CD4-positive, alpha-beta T cell treated with Interleukin-12 subunit alpha and Interleukin-12 subunit beta, for 1 hour (primary cell): ENCODE measurements at regions not wholly inside any gene's neighbourhood (a gene's known extent, or its start where the extent isn't known, plus 50 kb on each side); places are given as distances from the start of the nearest gene placed in this dataset.

ENCODE experiments used
- DNase-seq: peaks from one replicate; pipeline ENCODE4 v3.0.0-alpha.2; 2020

DNA sequence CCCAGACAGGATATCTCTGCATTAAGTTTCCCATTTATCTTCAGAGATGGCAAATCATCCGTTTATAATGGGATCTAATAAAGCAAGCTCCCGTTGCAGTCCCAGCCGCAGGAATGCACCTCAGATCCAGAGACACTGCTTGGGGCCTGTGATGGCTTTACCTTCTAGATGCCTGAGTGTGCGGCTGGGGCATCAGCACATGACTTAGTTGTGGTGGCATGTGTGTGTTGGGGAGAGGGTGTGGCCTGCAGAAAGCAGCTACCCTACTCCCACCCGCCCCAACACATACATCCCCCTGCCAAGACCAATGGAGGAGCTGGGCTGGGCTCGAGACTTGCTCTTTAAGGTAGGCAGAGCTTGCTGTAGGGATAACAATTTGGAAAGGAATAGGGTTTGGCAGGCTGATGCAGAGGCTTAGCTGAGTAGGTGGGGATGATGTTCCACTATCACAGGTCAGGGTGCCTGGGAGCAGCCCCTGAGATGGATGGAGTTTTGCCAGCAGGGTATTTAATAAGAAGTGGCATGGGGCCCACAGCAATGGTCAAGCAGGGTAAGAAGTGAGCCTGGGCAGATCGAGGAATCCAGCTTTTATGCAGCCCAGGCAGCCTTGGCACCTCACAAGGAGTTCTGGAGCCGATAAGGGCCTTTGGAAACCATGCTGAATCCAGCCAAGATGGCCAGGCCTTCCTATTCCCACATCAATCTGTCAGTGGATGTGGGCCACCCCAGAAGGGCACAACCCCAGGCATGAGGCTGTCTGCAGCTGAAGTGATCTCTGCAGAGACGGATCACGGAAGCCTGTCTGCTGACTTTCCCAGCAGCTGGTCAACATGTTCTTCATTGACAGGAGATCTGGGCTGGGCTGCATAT, 601.3 kb downstream of the BUD13 start:
- no peak for DNase-seq

DNA sequence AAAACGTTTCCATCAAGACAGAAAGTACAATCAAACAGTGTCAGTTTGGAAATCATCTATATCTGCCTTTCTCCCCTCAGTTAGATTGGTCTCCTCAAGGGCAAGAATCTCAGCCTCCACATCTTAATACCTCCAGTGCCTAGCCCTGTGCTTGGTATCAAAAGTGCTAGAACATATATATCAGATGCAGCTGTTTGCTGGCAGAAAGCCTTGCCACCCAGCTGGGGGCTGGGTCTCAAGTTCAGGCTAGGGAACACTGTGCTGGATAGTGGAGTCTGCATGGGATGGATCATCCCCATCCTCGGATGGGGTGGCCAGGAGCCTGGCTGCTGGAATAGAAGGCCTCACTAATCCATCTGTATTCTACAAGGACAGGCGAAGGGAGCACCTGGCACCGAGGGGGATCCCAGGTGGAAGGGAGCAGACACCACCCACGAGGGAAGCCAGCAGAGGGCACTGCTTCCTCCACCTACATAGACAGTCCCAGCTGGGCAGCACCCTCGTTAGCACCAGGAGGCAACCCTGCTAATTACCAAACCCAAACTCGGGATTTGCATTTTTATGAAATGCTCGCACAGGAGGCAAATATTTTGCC, 602.2 kb downstream of the BUD13 start:
- DNase-seq = no peak

DNA sequence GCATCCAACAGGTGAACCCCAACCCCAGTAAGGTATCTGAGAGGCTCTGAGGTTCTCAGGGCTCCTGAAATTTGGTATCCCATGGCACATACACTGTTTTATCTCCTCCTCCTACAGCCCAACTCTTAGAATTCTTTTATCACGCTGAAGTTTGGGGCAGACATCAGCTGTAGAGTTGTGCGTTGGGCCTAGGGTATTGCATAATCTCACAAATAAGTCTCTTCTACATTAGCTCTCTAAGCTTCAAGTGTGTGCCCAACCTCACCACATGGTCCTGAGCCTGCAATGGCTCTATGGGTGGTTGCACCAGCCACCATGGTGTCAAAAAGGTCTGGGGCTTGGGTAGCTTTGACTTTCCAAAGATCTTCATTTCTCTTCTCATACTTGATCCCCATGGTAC, 603.0 kb downstream of the BUD13 start:
- DNase-seq = no peak

DNA sequence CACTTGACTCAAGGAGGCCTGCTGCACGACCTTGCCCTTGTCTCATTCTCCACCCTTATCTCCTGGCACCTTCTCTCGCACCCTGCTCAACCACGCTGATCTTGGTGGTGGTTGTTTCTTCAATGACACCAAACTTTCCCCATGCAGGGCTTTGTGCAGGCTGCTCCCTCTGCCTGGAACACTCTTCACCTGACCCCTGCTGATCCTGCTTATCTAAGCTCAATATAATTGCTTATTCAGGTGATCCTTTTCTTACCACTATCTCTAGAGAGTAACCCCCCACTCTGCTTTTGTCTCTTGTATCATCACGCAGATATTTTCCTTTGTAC, 604.4 kb downstream of the BUD13 start:
- no peak for DNase-seq

DNA sequence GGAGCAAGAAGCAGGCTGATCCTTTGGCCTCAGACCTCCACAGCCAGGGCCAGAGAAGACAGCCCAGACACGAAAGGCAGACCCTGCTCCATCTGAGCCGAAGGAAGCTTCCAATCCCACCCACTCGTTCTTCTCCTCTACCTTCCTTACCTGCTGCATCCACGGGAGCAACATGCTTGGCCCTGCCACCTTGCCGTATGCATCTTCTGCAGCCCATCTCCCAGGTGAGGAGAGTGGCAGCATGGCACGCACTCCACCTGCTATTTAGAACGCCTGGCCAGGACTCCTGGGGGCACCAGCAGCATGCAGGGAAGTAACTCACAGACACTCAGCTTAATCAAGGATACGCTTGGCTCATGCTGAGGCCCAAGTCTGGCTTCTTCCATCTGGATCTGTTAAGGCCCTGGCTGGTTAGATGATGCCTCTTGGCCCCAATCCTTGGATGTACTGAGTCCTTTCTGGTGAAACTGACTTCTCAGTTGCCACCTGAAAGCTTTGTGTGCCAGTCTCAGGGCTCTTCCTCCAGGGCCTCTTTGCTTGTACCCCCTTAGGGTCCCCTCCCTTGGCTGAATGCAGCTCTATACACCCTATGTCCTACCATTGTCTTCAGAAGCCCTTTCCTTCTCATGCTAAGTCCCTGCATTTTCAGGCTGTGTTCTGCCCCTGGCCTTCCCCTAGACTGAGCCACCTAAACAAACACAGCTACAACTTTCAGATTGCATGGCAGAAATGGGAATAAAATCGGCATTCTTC, 604.9 kb downstream of the BUD13 start:
- DNase-seq = no peak

DNA sequence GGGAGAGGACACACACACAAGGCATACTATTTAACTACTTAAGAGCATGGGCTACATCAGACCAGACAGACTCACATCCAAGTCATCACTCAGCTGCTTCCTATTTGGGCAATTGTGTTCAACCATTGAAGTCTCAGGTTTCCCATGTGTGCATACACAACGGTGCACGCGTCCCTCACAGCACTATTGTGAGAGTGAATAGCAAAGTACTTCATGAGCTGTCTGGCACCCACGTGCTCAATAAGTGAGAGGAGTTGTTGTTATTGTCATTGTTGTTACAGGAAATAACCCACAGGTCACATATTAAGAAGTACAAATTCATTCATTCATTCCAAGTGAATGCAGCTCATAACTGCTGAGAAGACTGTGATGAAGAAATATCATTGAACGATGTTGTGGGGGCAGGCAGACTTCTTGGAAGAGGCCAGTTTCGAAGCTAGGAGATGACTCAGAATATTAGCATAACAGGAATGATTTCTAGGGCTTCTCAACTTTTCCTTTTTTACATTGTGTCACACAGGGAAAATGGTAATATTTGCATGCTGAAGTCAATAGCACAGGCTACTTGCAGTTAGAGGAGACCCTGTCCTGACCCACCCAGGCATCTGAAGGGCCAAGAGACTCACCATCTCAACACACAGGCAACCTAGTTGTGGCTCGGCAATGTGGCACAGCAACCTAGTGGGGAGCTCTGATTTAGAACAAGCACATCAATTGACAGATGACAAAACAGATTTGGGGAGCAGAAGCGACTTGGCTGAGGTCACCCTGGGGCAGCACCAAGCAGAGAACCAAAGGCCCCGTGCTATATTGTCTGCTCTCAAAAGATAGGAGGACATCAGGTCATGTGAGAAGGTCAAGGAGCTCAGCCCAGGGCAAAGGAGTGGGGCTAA, 606.0 kb downstream of the BUD13 start:
- no peak for DNase-seq

DNA sequence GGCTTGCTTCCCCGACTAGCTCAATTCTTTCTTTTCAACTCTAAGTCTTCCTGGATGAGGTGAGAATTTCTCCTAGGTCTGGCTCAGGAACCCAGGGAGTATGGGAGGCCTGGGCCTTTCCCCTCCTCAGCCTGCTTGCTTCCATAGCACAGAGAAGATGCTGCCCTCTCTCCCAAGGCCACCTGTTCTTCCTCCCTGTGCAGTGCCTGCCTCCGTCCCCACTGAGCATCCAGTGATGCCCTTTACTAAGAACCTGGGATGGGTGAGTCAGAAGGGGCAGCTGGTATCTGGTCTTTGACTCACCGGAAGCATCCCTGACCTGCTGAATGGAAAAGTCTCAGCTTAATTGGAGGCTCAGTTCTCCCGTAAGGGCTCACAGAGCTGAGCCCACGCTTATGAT, 607.9 kb downstream of the BUD13 start:
- DNase-seq = no peak

DNA sequence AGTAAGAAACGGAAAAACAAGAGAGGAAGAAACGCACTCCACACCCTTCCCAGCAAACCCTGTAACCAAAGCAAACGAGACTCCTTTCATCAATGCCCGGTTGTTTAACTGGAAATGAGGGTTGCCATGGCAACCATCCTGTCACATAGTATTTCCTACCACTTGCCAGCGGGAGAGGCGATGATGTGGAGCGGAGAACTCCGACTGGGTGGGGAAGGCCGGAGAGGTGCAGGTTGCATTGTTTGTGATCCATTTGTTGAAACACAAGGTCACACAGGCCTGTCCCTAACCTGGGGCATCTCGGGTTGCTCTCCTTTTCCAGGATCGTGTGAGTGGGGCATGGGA, 609.9 kb downstream of the BUD13 start:
- DNase-seq = no peak

DNA sequence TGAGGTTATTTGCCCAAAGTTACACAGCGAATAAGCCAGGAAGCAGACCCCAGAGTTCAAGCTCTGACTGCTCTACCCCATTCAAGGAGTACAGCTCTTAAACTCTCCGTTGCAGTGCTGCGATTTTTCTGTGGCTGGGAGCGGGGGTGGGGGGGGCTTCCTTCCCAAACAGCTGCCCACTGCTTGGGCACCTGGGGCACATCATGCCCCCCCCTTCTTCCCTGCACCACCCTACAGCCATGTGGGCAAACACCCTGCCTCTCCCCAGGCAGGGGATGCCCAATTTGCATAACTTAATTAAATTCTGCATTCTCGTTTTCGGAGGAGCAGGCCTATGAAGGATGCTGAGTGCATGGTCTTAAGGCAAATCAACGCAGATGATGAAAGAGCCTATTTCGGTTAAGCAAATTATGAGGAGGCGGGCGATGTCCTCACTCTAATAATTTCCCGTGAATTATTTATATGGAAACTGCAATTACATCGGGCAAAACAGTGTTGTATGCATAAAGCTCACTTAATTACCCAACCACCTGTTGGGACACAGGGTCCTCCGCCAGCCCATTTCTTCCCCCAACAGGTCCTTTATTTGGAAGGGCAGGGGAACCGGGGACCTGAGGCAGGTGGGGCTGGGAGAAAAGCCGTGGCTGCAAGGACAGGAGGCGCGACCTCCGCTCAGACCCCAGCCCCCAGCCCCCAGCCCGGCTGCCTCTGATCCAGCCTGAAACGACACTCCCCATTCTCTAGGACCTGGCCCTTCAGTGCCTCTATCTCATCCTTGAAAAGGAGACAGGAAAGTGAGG, 610.5 kb downstream of the BUD13 start:
- no peak for DNase-seq

DNA sequence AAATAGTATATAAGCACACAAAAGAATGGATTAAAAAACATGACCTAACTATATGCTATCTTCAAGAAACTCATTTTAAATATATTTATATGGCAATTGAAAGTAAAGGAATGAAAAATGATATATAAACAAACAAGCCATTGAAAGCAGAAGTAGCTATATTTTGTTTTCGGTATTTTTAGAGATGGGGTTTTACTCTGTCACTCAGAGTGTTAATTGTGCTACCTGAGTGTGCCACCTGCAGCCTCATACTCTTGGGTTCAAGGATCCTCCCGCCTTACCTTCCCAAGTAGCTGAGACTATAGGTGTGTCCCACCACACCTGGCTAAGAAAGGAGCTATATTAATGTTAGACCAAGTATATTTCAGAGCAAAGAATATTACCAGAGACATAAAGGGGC, 624.1 kb downstream of the BUD13 start:
- DNase-seq = no peak

DNA sequence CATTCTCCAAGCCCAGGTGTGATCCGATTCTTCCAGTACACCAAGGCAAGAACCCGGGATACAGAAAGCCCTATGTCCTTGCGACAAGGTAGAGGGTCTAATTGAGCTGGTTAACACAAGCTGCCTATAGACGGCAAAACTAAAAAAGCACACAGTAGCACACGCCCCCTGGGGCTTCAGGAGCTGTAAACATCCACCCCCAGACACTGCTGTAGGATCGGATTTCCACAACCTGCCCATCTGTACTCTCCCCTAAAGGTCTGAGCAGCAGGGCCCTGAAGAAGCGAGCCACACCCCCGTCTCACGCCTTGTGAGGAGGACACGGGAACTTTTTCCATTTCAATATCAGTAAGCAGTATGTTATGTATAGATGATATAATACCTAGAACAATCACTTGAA, 624.7 kb downstream of the BUD13 start:
- no peak for DNase-seq

DNA sequence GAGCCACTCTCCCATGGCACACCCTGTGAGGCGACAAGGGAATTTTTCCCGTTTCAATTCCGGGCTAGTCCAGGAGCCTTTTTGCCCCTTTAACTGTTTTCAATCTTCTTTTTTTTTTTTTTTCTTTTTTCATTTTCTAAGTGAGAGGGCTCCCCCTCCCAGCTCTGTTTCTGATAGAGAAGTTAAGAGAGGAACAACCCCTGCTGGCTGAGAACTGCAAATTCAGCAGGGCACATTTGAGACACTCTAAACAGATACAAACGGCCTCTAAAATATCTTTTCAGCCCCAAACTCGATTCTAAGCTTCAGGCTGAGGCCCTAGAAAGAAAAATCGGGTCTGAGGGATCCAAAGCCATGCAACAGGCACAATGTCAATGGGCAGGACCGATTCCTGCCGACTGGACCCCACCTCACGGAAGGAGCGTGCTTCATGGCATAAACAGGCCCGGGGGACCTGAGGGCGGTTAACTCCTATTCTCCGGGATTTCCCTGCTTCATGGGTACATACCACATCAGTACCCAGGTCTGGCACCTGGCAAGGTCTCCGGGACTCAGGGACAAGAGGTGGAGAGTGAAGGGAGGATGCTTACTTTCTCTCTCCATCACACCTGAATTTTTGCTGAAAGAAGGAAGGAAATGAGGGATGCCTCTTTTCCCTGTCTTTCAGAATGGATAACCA, 627.5 kb downstream of the BUD13 start:
- no peak for DNase-seq

DNA sequence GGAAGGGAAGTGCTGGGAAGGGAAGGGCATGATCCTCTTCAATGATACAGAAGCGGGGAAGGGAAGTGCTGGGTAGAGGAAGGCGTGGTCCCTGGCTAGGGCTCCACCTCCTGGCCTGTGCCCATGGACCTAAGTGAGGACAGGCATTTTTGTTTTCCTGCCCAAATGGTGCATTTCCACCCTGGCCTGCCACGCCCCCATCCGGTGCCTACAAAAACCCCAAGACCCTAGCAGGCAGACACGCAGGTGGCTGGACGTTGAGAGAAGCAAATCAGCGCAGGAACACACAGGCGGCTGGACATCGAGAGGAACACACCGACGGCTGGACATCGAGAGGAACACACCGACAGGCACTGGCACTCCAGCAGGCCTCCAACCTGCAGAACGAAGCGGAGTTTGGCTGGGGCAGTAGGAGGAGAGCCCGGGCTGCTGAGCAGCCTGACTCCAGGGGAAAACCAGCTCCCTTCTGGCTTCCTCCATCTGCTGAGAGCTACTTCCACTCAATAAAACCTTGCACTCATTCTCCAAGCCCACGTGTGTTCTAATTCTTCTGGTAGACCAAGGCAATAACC, 628.3 kb downstream of the BUD13 start:
- no peak for DNase-seq

DNA sequence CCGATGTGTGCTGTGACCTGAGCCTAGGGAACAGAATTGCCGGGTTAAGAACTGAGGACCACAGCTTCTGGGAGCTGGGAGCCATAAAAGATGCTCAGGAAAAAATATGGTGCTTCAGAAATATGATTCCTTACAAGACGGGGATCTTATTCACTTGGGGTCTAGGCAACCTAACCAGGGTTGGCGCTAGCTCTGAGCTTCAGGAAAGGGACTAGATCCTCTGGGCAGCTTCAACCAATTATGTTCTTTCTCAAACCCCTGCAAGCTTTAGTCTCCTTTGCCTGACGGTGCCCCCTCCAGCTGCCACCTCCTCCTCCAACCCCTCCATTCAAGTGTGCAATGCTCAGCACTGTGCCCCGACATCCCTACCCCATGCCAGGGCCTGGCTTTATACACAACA, 634.1 kb upstream of the CADM1 start:
- no peak for DNase-seq

DNA sequence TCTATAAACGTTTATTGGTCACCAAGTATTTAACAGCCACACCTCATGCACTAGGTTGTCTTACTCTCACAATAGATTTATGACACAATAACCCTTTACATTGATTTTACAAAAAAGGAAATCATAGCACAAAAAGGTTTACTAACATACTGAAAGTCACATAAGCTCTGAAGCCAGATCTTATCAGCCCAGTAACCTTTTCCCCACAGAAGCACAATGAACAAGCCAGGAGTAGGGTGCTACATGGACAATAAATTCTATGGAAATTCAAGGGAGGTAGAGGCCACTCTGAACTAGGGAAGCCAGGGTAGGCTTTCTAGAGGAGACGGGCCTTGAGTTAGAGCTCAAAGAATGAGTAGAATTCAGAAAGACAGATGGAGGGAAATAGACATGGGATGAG, 633.5 kb upstream of the CADM1 start:
- no peak for DNase-seq

DNA sequence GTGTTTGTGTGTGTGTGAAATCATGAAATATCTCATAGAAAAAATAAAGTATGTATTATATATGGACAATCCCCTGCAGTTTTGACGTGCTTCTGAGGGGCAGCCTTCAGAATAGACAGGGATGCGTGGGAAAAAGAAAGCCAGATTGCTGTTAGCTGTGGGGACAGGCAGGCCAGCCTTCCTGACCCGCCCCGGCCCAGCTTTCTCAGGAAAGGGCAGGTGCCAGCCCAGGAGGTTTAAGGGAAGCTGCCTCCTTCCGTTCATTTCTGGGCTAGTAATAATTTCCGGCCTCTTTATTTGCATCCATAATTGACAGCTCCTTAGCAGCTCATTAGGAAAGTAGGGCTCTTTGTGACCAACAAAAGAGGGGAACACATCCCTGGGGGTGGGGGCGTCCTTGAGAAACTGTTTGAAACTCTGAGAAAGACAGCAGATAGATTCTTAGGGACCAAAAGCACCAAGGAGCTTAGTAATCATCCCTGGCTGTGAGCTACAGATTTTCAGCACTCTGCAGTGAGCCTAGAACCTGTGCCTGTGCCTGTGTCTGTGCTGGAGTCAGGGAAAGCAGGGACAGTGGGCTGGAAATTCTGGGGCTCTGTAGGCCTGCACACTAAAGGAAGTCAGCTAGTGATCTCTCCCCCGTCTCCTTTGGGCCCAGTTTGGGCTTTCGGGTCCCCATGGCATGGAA, 632.9 kb upstream of the CADM1 start:
- no peak for DNase-seq

DNA sequence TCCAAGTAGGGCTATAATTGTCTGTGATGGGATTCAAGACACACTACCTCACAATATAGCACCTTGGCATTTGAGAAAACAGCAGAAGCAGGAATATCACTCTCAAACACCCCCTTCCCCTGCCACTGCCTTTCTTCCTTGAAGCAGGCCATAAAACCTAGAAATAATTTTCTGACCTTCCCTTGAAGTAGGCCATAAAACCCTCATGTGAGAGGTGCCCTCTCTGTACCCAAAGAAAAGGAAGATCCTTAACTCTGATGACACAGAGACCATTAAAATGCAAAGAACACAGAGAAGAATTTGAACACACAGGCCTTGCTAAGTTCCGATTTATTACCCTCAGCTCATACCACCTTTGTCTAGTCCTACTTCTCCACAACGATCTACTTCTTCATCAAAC, 631.7 kb upstream of the CADM1 start:
- DNase-seq = no peak

DNA sequence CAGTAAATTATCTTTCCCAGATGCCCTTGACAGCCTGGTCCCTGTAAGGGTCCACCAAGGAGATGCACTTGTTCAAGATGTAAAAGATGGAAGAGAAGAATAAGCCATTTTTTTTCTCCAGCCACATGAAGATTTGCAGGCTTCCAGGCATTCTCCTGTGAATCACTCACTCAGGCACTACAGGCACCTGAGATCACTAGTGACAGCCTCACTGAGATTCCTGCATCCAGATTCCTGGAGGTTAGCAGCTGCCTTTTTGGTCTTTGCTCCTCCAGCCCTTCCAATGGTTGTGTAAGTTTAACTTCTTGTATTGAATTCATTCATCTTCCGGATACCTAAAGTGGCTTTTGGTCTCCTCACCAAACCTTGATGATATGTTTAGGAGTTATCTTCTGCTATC, 630.2 kb upstream of the CADM1 start:
- DNase-seq = no peak

DNA sequence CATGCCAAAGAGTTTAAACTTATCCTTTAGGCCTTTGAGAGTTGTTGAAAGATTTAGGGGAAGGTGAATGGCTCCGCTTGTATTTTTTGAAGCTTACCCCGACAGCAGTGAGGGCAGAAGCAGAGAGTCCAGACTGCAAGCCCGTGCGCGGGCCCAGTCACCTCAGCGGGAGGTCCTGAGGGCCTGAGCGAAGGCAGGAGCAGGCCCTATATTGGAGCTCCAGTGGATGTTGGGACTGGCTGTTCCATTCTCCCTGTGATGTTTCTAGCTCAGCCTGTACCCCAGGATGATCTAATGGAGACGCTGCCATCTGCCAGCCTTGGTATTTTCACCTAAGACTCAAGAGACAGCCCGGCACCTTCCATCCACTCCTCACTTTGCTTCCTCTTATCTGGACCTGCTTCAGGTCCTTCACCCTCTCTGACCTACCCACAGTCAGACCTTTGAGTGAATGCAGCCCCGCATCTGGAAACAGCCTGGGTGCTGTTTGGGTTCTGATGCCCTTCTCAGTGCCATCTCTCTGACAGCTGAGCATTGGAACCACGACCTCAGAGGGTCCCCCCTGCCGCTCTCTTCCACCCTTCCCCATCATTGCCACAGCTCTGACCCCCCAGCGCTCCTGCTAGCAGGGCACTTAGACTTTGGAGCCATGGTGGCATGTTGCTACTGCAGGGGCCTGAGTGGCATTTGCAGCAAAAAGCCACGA, 628.2 kb upstream of the CADM1 start:
- no peak for DNase-seq

DNA sequence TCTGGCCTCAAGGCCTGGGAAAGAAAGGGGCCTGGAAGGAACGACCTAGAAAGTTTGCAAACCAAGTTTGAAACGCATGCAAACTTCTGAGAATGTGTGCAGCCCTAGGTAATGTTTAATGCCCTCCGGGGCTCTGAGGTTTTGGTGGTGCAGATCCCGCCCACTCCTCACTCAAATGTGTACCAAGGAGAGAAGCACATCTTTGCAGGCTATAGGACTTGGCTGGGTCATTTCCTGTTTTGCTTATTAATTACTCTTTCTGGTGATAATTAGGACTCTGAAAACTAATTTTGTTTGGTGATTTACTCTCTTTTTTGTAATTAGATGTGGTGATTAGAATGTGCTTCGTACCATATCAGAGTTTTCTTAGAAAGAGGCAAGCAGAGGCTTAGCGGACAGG, 625.9 kb upstream of the CADM1 start:
- no peak for DNase-seq
